GM21786 (cell line): ENCODE measurements at regions not wholly inside any gene's neighbourhood (a gene's known extent, or its start where the extent isn't known, plus 50 kb on each side); places are given as distances from the start of the nearest gene placed in this dataset.

Experiments used
- ATAC-seq: cut with Tn5 transposase; IDR thresholded peaks from one replicate; pipeline ENCODE4 v1.9.1; 2021; ENCODE audit not compliant: unreplicated experiment

DNA sequence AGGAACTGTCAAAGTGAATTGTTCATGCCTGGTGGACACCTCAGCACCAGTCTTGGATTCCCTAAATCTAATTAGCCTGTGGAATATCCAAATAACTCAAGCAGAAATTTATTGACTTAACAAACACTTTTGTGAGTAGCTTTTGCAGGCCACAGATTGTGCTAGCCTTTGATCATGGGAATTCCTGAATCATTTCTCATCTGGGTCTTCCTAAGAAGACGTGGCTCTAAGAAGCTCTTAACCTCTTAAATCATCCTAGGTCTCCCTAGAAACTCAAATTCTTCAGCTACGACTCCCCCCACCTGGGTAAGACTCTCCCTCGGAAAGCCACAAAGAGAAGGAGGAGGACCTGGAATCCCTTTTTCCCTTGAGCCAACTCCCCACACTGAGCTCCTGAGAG, 53.8 kb upstream of the PSEN2 start:
- no peak for ATAC-seq

DNA sequence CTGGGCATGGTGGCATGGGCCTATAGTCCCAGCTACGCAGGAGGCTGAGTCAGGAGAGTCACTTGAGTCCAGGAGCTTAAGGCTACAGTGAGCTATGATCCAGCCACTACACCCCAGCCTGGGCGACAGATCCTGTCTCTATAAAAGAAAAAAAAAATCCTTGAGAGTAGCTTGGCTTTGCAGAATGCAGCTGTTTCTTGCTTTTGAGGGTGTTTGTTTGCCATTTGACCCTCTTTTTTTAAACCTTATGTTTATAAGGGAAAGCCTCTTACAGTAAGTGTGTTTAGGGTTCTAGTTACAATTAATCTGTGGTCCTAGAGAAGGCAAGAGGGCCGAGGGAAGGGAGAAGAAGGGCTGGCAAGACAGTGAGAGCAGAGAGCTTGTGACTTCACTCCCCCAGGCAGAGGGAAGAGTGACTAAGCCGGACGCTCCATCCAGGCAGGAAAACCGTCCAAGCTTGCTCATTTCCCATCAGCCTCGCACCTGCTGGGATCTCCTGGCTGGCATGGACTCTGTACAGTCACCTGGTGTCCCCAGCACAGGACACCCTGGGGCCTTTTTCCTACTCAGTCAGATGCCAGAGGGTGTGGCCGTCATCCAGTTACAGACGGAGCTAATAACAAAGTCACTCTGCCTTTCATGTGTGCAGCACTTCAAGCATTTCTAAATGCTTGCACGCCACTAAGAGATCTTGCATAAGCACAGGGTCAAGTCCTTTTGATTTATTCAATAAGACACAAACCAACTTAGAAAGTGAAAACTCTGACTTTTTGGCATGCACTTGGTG, 55.5 kb upstream of the PSEN2 start:
- no peak for ATAC-seq

DNA sequence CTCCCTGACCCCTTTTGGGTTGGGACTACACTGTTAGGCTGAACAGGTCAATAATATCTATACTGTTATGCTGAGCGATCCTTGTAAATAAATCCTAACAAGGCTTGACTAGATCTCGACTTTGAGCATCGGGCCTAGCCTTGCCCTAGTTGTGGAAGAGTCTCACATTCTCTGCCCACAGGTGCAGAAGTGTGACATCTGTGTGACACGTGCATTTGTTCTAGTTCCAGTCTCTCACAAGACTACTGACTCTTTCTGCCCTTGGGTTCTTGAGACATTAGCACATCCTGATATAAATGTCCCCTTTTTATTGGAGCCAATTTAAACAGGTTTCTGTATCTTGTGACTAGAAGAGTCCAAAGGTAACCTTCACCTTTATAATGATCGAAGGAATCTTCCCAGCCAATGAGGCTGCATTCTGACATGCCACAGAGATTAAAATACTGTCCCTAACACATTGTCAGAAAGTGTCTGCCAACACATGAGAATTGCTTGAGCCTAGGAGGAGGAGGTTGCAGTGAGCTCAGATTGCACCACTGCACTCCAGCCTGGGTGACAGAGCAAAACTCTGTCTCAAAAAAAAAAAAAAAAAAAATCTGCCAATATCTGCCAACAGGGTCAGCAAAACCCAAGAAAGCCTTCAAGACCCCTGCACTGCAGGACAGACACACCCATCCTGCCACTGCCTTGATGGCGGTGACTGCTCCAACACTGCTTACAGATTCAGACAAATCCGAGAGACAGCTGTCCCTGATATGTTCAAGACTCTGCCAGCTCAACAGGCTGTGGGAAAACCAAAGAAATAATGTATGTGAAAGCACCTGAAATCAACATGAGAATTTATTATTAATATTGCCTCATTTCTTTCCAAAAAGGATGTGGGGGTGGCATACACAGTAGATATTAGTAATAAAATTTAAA, 56.5 kb upstream of the PSEN2 start:
- ATAC-seq: no peak

DNA sequence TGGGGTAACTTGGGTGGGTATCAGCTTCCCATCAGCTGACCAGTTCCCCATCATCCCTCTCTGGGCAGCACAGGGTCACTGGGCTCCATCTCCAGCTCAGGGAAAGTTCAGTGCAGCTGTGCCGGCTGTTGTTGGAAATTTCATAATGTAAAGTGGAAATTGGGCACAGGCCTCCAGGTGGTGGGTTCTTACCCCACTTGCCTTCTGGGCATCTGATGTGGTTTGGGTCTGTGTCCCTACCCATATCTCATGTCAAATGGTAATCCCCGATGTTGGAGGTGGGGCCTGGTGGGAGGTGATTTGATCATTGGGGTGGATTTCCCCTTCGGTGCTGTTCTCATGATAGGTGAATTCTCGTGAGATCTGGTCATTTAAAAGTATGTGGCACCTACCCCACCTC, 59.7 kb upstream of the PSEN2 start:
- ATAC-seq: no peak

DNA sequence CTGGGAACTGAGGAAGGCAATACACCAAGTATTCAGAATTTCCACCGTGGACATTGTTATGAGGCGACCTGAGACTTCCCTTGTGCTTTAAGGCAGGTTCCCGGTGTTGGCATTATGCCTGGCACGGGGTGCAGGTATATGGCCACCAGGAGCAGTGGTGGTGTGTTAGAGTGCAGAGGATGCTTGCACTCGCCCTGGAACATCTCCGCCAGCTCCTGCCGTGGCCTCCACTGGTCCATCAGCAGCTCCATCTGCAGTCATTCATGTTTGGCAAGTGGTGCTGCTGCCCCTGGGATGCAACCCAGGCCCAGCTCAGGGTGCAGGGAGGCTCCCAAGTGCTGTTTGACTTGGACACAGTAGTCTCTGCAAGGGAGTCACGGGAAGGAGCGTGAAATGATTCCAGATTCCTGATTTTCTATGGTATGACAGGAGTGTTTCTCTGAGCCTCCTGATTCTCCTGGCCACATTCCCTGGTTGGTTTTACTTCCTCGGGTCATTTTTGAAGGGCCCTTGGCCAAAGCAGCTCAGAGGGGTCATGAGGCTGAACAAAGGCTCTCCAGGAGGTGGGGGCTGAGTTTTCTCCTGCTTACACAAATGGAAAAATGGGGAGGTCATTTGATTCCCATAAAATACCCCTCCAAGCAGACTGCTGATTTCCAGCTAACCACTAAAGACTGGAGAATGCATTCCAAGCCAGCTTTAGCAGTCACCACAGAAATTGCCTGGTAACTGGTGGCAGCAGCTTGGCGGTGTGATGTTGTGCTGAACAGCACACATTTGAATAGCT, 60.4 kb upstream of the PSEN2 start:
- ATAC-seq: no peak

DNA sequence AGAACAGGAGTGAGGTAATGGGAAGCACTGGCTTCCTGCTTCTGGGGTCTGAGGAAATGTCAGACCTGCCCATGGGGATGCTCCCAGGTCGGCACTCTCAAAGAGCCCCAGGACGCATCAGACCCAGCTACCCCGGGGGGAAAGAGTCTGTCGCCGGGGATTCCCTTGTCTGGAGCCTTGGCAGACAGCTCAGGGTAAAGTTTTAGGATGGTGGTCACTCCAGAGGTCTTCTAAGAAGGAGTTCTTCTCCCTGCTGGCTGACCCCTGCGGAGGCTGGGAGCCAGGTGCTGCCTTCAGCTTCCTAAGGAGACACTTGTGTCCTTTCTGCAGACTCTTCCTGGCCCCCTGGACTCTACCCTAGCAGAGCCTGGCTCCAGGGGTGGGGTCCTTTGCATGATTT, 61.9 kb upstream of the PSEN2 start:
- ATAC-seq: no peak

DNA sequence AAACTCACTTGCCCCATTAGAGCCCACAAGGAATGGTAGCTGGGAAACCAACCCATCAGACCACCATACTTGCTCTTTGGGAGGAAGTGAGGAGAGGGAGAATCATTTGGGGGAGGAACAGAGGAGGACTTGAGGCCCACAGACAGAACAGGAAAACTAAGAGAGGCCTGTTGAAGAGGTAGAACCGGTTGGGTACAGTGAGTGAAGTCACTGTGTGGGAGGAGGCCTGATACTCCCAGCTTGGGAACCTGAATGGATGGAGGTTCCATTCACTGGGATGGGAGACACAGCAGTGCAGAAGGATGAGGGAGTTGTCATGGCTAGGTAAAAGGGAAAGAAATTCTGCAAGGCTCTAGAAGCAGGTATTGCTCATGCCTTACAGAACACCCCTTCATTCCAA, 63.4 kb upstream of the PSEN2 start:
- ATAC-seq: no peak

DNA sequence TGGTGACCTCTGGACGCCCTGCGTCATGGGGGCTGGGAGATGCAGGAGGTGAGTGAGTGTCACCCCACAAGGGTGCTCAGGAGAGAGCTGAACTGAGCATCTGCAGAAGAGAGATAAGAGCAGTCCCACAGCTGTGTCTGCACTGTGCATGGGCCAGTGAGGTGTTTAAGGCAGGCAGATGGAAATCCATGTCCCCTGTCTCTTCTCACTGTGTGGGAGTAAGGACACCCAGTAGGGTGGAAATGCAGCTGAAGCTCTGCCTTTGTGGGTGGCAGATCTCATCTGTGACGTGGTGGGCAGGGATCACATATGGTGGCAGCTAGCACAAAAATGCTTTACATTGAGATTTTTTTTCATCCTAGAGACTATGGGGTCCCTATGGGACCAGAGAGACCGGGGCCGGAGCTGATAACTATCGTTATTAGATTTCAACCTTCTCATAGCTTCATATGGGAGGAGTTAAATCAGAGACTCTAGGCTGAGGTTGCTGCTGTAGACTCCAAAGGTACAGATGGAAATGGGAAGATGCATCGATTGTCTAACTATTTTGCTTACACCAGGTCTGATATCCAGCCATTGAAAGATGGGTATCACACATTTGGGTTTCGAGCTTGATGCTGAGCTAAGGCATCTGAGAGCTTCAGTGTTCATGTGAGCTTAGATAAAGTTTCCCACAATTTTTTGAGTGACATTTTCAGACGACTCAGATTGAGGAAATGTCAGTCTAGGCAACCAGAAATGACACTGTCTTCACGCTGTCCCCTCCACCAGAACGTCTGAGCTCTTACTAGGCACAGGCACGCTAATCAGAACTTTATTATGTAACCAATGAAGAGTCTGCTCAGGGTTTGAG, 65.3 kb upstream of the PSEN2 start:
- no peak for ATAC-seq

DNA sequence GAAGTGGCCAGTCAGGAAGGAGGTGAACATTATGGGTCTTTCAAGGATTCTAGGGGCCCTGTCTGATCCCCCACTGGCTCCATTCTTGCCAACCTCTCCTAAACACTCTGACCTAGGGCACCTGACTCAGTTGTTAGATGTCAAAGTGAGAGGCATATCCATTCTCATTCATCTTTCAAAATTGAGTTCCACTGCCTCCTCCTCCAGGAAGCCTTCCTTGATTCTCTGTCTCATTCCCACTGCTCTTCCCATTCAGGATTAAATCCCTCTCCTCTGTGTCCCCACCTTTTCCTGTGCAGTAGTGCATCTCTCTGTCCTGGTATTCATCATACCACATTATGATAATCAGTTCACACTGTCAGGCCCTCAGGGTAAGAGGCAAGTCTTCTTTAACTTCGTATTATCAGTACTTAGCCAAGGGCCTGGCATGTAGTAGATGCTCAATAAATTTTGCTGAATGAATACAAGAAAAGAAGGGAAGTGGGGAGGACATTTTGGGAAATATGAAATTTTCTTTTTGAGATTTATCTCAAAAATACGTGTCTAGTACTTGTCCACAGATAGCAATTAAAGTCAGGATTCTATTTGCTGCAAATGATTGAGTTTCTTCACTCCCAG, 61.8 kb upstream of the ITPKB start:
- no peak for ATAC-seq

DNA sequence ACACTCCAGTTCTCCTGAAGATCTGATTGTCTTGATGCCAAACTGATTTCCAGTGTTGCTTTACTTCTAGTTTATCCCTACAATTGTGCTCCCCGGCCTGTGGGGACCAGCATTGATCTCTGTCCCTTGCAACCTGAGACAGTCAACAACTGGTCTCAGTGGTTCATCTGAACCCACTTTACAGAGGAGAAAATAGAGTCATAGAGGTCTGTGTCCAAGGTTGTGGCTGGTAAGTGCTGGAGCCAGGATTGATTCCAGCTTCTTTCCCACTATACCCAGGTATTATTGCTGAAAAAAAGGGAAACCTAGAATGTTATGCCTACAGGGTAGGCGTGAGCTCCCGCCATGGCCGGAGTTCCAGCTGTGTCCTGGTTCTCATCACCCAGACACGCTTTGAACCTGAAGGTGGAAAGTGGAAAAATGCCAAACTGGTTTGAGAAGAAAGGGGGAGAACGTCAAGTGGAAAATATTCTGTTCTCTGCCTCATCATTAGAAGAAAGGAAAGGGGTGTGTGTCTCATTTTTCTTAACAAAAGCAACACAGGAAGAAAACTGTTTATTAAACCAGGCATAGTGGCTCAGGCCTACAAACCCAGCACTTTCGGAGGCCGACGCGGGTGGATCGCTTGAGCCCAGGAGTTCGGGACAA, 60.7 kb upstream of the ITPKB start:
- ATAC-seq: no peak

DNA sequence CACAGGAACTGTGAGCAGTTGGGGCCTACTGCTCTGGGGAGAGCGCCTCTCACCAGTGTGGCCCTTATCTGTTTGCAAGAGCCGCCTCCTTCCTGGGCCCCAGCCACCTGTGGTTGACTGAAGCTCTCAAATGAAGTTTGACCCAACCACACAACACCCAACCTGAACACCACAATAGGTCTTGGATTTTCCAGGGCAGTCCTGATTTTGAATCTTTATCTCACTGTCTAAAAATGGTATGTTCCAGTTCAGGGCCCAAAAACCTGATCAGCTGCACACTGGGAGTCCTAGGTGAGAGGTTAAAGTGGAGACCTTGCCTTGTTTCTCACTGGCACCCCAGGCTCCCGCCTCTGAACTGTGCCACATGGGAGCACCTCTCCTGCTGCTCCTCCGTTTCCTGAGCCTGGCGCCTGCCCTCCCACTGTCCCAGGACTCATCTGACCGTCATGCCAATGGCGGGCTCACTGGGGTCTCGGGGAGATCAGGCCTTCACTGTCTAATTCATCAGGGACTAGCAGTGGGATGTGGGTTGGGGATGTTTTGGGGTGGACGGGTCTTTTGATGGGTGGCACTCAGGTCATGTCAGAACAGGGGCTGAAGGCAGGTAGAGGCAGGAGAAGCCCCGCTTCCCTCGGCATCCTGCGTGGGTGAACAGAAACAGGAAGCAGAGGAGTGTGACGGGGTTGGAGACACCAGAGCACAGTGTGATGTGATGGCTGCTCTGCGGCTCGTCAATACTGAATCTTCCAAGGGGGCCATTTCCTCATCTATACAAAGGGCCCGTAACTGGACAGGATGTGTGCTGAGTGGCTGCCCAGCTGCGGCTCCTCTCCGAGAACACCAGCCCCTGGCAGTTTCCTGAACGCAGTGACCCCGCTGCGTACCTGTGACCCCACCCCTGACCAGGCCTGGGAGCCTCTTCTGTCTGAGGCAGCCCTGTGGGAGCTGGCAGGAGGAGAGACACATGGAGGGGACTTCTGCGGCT, 59.6 kb upstream of the ITPKB start:
- peak; percentile 77 for ATAC-seq

DNA sequence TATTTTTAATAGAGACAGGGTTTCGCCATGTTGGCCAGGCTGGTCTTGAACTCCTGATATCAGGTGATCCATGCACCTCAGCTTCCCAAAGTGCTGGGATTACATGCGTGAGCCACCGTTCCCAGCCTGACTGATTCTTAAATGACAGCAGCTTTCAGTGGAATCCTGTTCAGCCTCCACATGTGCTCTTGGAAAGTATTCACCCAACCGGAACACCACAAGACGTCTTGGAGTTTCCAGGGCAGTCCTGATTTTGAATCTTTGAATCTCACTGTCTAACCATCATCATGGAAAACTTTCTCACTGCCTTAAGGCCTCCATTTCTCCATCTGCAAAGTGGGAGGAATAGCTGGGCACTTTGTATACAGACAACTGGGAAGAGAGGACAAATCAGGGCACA, 58.1 kb upstream of the ITPKB start:
- ATAC-seq: no peak

DNA sequence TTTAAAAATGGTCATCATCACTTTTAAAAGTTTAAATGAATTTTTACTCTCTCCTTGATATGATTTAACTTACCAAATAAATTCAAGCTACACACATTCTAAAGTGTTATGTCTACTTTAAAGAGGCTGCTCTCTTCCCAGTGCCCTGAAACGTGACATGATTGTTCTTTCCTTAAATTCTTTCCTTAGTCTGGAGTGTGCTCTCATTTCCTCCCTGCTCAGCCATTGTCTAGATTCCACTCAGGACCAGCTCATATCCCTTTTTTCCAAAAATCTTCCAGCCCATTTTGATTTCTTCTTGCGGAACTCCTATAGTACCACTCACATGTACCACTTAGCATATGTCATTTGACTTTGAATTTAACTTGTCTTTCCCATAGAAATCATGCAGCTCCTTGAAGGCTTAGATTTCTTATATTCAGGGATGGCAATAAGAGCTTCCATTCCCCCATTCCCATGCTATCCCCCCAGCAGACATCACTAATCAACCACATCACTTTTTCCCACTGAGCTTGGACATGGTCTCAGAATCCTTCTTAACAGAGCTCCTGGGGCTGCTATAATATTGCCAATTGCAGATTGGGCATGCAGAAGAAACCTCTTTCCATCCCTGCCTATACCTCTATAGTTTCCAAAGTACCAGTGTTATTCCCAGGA, 54.7 kb upstream of the ITPKB start:
- no peak for ATAC-seq

DNA sequence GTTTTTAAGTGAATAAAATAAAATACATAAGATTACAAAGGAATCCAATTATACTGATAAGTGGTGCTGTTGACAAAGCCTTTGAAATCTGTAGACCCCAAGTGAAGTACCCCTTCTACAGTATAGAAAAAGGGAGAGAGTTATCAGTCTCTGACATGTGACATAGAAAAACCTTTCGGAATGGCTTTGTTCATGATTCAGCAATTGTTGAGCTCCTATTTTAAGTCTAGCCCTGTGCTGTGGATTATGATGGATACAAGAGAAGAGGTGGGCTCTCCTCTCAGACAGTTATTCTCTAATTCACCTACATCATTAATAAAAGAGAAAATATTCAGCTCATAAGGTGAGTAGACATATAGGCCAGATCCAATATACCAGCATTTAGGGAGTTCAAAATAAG, 53.3 kb upstream of the ITPKB start:
- no peak for ATAC-seq

DNA sequence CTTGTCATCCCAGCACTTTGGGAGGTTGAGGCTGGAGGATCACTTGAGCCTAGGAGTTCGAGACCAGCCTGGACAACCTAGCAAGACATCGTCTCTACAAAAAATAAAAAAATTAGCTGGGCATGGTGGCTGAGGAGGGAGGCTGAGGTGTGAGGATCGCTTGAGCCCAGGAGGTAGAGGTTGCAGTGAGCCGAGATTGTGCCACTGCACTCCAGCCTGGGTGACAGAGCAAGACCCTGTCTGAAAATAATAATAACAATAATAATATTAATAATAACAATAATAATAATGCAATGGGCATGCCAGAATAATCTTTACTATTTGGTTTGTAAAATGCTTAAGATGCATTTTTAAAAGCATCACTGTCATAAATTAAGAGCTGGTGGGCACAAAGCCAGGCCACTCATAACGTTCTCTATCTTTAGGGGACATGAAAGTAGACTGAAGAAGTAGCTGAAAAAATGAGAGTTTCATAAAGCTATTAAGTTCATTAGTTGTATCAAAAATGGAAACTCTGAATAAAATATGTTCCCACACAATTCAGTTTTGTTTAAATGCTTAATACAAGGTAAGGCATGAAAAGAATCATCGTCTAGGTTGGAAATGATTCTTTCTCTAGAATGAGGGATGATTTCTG, 51.6 kb upstream of the ITPKB start:
- ATAC-seq: no peak

DNA sequence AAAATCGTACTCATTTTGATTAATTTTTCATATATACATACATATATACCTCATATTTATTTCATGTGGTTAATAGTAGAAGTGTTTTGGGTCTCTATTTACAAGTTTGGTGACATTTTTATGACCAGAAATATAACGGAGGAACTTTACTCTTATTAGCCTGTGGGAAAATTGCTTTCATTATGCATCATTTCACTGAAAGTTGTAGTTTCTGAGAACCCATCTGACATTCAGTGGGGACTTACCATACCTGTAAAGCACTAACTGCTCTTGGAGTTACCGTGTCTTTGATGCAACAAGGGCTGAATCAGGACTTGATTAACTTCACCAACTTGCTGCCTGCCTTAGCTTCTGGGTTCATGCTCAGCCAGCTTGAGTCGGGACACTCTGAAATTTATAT, 49.9 kb upstream of the ITPKB start:
- ATAC-seq: peak; percentile 53
